HepG2 (cell line): ENCODE measurements at regions not wholly inside any gene's neighbourhood (a gene's known extent, or its start where the extent isn't known, plus 50 kb on each side); places are given as distances from the start of the nearest gene placed in this dataset.

Experiments
- ATRX ChIP-seq: sonication (generic); formaldehyde crosslinking; IDR thresholded peaks from 2 replicates; pipeline ENCODE4 v1.4.0; 2020; ENCODE audit warnings: missing genetic modification reagents, borderline replicate concordance
- BCL6 ChIP-seq: IDR thresholded peaks from 2 replicates; pipeline ENCODE4 v1.6.1; 2016; ENCODE audit warnings: missing genetic modification reagents, missing compliant biosample characterization
- ELF4 ChIP-seq: sonication (generic); formaldehyde crosslinking; IDR thresholded peaks from 2 replicates; pipeline ENCODE4 v1.5.0; 2020; ENCODE audit warnings: missing genetic modification reagents, mild to moderate bottlenecking, moderate library complexity, borderline replicate concordance
- ESRRA ChIP-seq: sonication (generic); formaldehyde crosslinking; IDR thresholded peaks from 2 replicates; pipeline ENCODE4 v1.5.1; 2020; ENCODE audit warnings: mild to moderate bottlenecking, low read depth, missing genetic modification reagents
- FOSL2 ChIP-seq: sonication (generic); formaldehyde crosslinking; IDR thresholded peaks from 2 replicates; pipeline ENCODE4 v1.4.0; 2020; ENCODE audit warnings: missing genetic modification reagents
- HDAC2 ChIP-seq: sonication (generic); formaldehyde crosslinking; IDR thresholded peaks from 2 replicates; pipeline ENCODE4 v1.4.0; 2020; ENCODE audit warnings: missing genetic modification reagents
- IRF1 ChIP-seq: sonication (generic); formaldehyde crosslinking; IDR thresholded peaks from 2 replicates; pipeline ENCODE4 v1.4.0; 2020; ENCODE audit warnings: low read depth, mild to moderate bottlenecking, missing genetic modification reagents
- MED1 ChIP-seq: sonication (generic); formaldehyde crosslinking; IDR thresholded peaks from 2 replicates; pipeline ENCODE4 v1.4.0; 2020; ENCODE audit warnings: missing genetic modification reagents
- POLR2A ChIP-seq, 2 experiments: IDR thresholded peaks; 2 replicates each; pipeline ENCODE4 v1.6.1; 2011; ENCODE audit warnings: low read depth in 2 of 2, low read length in 2 of 2, mild to moderate bottlenecking in 1 of 2, moderate library complexity in 1 of 2; ENCODE audit not compliant: insufficient read depth in 1 of 2
- POLR2AphosphoS5 ChIP-seq: IDR thresholded peaks from 2 replicates; pipeline ENCODE4 v1.6.1; 2012; ENCODE audit warnings: low read depth, low read length
- SRSF9 ChIP-seq: fragments of 200-400 bp; formaldehyde crosslinking; IDR thresholded peaks from 2 replicates; pipeline ENCODE4 v1.6.1; 2018; ENCODE audit warnings: borderline replicate concordance, mild to moderate bottlenecking, low read depth, low read length; ENCODE audit not compliant: insufficient read depth, poor library complexity, severe bottlenecking
- ZNF513 ChIP-seq: sonication (generic); formaldehyde crosslinking; conservative IDR thresholded peaks from 2 replicates; pipeline ENCODE4 v1.5.0; 2020; ENCODE audit warnings: missing genetic modification reagents

DNA sequence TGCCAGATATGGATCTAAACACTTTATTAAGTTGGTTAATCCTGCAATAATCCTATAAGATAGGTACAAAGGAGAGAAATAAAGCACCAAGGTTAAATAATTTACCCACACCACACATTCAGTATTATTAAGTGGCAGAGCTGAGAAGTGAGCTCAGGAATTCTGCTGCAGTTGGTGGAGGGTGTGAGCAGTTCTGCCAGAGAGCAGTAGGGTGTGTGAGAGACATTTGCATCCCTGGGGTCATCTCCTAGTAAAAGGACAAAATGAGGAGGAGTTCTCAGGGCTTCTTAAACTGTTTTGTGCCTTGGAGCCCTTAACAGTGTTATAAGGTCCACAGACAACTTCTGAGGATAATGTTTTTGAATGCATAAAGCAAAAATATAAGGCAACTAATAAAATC is 484.5 kb downstream of the TAFA4 start:
- TF ChIP-seq MED1 (CRISPR knock-in tag) (no peak), BCL6 (CRISPR knock-in tag) (no peak), IRF1 (CRISPR knock-in tag) (no peak), ELF4 (CRISPR knock-in tag) (no peak), ZNF513 (no peak), POLR2A (IDR thresholded peaks at IDR 0.05; ENCODE audit: insufficient read depth in 1 of 2, low read depth in 2 of 2, low read length in 2 of 2) (no peak), ESRRA (CRISPR knock-in tag) (no peak), FOSL2 (CRISPR knock-in tag) (no peak), POLR2AphosphoS5 (no peak), SRSF9 (no peak), HDAC2 (CRISPR knock-in tag) (no peak), ATRX (CRISPR knock-in tag) (no peak)
